ENCODE measurements at regions not wholly inside any gene's neighbourhood (a gene's known extent, or its start where the extent isn't known, plus 50 kb on each side); places are given as distances from the start of the nearest gene placed in this dataset.

DNA sequence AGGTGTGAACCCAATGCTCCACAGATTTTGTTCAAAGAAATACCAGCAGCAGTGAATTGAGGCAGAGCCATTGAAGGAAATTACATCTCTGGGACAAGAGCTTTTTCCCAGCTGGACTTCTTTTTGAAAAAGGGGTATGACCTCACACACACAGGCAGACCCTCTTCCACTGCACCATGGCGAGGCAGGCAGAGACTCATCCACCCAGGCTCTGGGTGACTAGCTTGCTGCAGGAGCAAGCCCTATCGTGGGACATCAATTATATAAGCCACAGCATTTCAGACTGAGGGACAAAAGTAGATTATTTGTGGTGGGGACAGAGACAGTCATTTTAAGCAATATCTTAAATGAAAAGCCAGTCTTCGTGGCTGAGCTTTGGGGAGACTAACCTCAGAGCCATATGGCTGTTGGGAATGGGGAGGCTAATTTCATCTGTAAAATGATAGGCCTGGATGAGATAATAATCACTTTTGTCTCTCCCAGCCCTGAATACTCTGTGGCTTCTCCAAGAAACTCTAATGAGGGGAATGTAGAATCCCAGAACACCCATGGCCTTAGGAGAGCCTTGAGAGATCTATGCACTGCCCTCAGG is 113.1 kb upstream of the TNC start:
- TF ChIP-seq EZH2phosphoT487 (IDR thresholded peaks at IDR 0.05; ENCODE audit: borderline replicate concordance): no peak
- TF ChIP-seq, protein P1, sequence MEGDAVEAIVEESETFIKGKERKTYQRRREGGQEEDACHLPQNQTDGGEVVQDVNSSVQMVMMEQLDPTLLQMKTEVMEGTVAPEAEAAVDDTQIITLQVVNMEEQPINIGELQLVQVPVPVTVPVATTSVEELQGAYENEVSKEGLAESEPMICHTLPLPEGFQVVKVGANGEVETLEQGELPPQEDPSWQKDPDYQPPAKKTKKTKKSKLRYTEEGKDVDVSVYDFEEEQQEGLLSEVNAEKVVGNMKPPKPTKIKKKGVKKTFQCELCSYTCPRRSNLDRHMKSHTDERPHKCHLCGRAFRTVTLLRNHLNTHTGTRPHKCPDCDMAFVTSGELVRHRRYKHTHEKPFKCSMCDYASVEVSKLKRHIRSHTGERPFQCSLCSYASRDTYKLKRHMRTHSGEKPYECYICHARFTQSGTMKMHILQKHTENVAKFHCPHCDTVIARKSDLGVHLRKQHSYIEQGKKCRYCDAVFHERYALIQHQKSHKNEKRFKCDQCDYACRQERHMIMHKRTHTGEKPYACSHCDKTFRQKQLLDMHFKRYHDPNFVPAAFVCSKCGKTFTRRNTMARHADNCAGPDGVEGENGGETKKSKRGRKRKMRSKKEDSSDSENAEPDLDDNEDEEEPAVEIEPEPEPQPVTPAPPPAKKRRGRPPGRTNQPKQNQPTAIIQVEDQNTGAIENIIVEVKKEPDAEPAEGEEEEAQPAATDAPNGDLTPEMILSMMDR (conservative IDR thresholded peaks at IDR 0.05; ENCODE audit: low read length): no peak
- Histone ChIP-seq H3K9ac (ENCODE audit: low read depth, low read length, poor library complexity, severe bottlenecking) (no peak overlapping the region), H3K4me2 (ENCODE audit: low read depth, low read length, poor library complexity, severe bottlenecking) (no peak overlapping the region), H3K9me3 (ENCODE audit: insufficient read depth, low read depth, low read length) (no peaks in the 10 kb centered on the region), H2AFZ (ENCODE audit: low read length) (no peak overlapping the region), H3F3A (ENCODE audit: low read depth) (no peaks in the 10 kb centered on the region), H3K27me3 (ENCODE audit: insufficient read depth, low read length, poor library complexity, severe bottlenecking) (no peaks in the 10 kb centered on the region), H3K9me2 (replicated peaks; ENCODE audit: low read depth, low read length) (no peaks in the 10 kb centered on the region), H3K4me1 (ENCODE audit: insufficient read depth, low read length, poor library complexity, severe bottlenecking) (no peaks in the 10 kb centered on the region), H4K20me1 (ENCODE audit: insufficient read depth, low read length, poor library complexity, severe bottlenecking) (no peaks in the 10 kb centered on the region), H3K79me2 (ENCODE audit: insufficient read depth, low read length) (no peaks in the 10 kb centered on the region), H3K36me3 (ENCODE audit: insufficient read depth, low read length) (no peaks in the 10 kb centered on the region), H3K4me3 (ENCODE audit: low read length, poor library complexity, severe bottlenecking) (no peak overlapping the region)

DNA sequence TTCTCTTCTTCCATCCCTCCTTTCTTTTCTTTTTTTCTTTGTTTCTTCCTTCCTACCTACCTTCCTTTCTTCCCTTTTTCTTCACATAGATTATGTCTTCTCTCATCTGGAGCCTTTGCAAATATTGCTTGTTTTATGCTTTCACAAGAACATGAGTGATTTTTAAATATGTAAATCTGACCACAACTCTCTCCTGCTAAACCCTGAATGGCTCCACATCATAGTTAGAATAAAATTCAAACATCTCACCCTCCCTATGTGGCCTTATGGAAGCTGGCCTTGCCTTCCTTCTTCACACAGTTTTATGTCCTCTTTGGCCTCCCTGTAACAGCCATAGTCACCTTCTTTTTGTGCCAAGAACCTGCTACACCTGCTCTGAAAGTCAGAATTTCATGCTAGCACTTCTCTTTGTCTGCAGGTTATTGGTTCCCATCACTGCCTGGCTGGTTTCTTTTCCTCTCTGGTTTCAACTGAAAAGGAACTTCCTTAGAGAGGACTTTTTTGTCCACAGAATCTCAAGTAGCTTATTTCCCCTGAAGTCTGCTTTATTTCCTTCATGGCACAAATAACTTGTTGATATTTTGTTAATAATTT is 114.3 kb upstream of the TNC start:
- no peak overlapping the region for H2AFZ ChIP-seq (ENCODE audit: low read length)
- H3K9ac ChIP-seq (ENCODE audit: low read depth, low read length, poor library complexity, severe bottlenecking): no peak overlapping the region
- no peaks in the 10 kb centered on the region for H3K4me1 ChIP-seq (ENCODE audit: insufficient read depth, low read length, poor library complexity, severe bottlenecking)
- H3K79me2 ChIP-seq (ENCODE audit: insufficient read depth, low read length): no peaks in the 10 kb centered on the region
- no peaks in the 10 kb centered on the region for H3K9me3 ChIP-seq (ENCODE audit: insufficient read depth, low read depth, low read length)
- no peaks in the 10 kb centered on the region for H3F3A ChIP-seq (ENCODE audit: low read depth)
- TF ChIP-seq, protein P1 (conservative IDR thresholded peaks at IDR 0.05; ENCODE audit: low read length): no peak
- TF ChIP-seq EZH2phosphoT487 (IDR thresholded peaks at IDR 0.05; ENCODE audit: borderline replicate concordance): no peak
- no peak overlapping the region for H3K4me3 ChIP-seq (ENCODE audit: low read length, poor library complexity, severe bottlenecking)
- no peak overlapping the region for H3K4me2 ChIP-seq (ENCODE audit: low read depth, low read length, poor library complexity, severe bottlenecking)
- no peaks in the 10 kb centered on the region for H4K20me1 ChIP-seq (ENCODE audit: insufficient read depth, low read length, poor library complexity, severe bottlenecking)
- H3K27me3 ChIP-seq (ENCODE audit: insufficient read depth, low read length, poor library complexity, severe bottlenecking): no peaks in the 10 kb centered on the region
- H3K36me3 ChIP-seq (ENCODE audit: insufficient read depth, low read length): no peaks in the 10 kb centered on the region
- no peaks in the 10 kb centered on the region for H3K9me2 ChIP-seq (replicated peaks; ENCODE audit: low read depth, low read length)

DNA sequence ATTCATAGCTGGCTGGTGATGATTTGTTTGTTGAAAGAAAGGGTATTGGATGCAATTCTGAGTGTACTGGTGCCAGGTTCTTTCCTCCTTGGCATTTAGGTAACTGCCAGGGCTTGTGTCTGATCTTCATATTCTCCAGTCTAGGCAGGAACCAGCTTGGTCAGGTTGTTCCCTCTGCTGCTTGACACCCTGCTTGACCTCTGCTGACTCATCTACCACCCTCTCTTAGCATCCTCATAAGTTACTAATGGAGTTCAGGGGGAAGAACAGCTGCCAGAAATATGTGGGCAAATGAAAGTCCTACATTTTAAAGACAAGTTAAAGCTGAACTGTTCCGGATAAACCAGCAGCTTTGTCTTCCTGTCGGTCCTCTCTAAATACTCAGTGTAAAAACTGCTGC is 116.1 kb upstream of the TNC start:
- H3F3A ChIP-seq (ENCODE audit: low read depth): no peaks in the 10 kb centered on the region
- H3K27me3 ChIP-seq (ENCODE audit: insufficient read depth, low read length, poor library complexity, severe bottlenecking): no peaks in the 10 kb centered on the region
- no peaks in the 10 kb centered on the region for H4K20me1 ChIP-seq (ENCODE audit: insufficient read depth, low read length, poor library complexity, severe bottlenecking)
- H3K79me2 ChIP-seq (ENCODE audit: insufficient read depth, low read length): no peaks in the 10 kb centered on the region
- H3K9ac ChIP-seq (ENCODE audit: low read depth, low read length, poor library complexity, severe bottlenecking): no peak overlapping the region
- H3K9me3 ChIP-seq (ENCODE audit: insufficient read depth, low read depth, low read length): no peaks in the 10 kb centered on the region
- H3K4me3 ChIP-seq (ENCODE audit: low read length, poor library complexity, severe bottlenecking): no peak overlapping the region
- no peaks in the 10 kb centered on the region for H3K4me1 ChIP-seq (ENCODE audit: insufficient read depth, low read length, poor library complexity, severe bottlenecking)
- H2AFZ ChIP-seq (ENCODE audit: low read length): no peak overlapping the region
- no peaks in the 10 kb centered on the region for H3K9me2 ChIP-seq (replicated peaks; ENCODE audit: low read depth, low read length)
- no peaks in the 10 kb centered on the region for H3K36me3 ChIP-seq (ENCODE audit: insufficient read depth, low read length)
- H3K4me2 ChIP-seq (ENCODE audit: low read depth, low read length, poor library complexity, severe bottlenecking): no peak overlapping the region
- TF ChIP-seq, protein P1 (conservative IDR thresholded peaks at IDR 0.05; ENCODE audit: low read length): no peak
- no peak for TF ChIP-seq EZH2phosphoT487 (IDR thresholded peaks at IDR 0.05; ENCODE audit: borderline replicate concordance)

Measured in Loucy (cell line).